HepG2 (cell line): ENCODE measurements at regions not wholly inside any gene's neighbourhood (a gene's known extent, or its start where the extent isn't known, plus 50 kb on each side); places are given as distances from the start of the nearest gene placed in this dataset.

Source experiments
- HCFC1 ChIP-seq: fragments of 150-350 bp; IDR thresholded peaks from 2 replicates; pipeline ENCODE4 v1.6.1; 2014; ENCODE audit warnings: low read depth, low read length
- HES4 ChIP-seq: sonication (generic); formaldehyde crosslinking; IDR thresholded peaks from 2 replicates; pipeline ENCODE4 v1.9.0; 2021; ENCODE audit warnings: mild to moderate bottlenecking, missing genetic modification reagents, borderline replicate concordance
- IKZF4 ChIP-seq: sonication (generic); formaldehyde crosslinking; IDR thresholded peaks from 2 replicates; pipeline ENCODE4 v1.5.1; 2020; ENCODE audit warnings: borderline replicate concordance, mild to moderate bottlenecking, low read depth, missing genetic modification reagents; ENCODE audit errors: not compliant biosample characterization
- ISX ChIP-seq: sonication (generic); formaldehyde crosslinking; conservative IDR thresholded peaks from 2 replicates; pipeline ENCODE4 v1.5.0; 2020; ENCODE audit warnings: missing genetic modification reagents
- KLF6 ChIP-seq: IDR thresholded peaks from 2 replicates; pipeline ENCODE4 v1.8.0; 2016; ENCODE audit warnings: missing biosample characterization, missing genetic modification reagents
- PAXIP1 ChIP-seq: sonication (generic); formaldehyde crosslinking; conservative IDR thresholded peaks from 2 replicates; pipeline ENCODE4 v1.4.0; 2020; ENCODE audit warnings: mild to moderate bottlenecking, missing genetic modification reagents, moderate library complexity
- PRMT3 ChIP-seq: sonication (generic); formaldehyde crosslinking; IDR thresholded peaks from 2 replicates; pipeline ENCODE4 v1.8.1; 2022; ENCODE audit warnings: low read depth, mild to moderate bottlenecking, moderate library complexity, missing genetic modification reagents, borderline replicate concordance
- SKIL ChIP-seq: sonication (generic); formaldehyde crosslinking; IDR thresholded peaks from 2 replicates; pipeline ENCODE4 v1.8.0; 2022; ENCODE audit warnings: missing genetic modification reagents, mild to moderate bottlenecking, moderate library complexity, borderline replicate concordance
- SP4 ChIP-seq: sonication (generic); formaldehyde crosslinking; IDR thresholded peaks from 2 replicates; pipeline ENCODE4 v1.8.1; 2023; ENCODE audit warnings: mild to moderate bottlenecking, missing genetic modification reagents
- ZNF432 ChIP-seq: sonication (generic); formaldehyde crosslinking; IDR thresholded peaks from 2 replicates; pipeline ENCODE4 v1.5.0; 2020; ENCODE audit warnings: missing genetic modification reagents, mild to moderate bottlenecking, borderline replicate concordance
- ZNF619 ChIP-seq: sonication (generic); formaldehyde crosslinking; IDR thresholded peaks from 2 replicates; pipeline ENCODE4 v1.4.0; 2020; ENCODE audit warnings: mild to moderate bottlenecking, missing genetic modification reagents
- ZNF747 ChIP-seq: sonication (generic); formaldehyde crosslinking; IDR thresholded peaks from 2 replicates; pipeline ENCODE4 v1.8.1; 2023; ENCODE audit warnings: missing genetic modification reagents, mild to moderate bottlenecking, borderline replicate concordance
- ZNF776 ChIP-seq: sonication (generic); formaldehyde crosslinking; IDR thresholded peaks from 2 replicates; pipeline ENCODE4 v1.4.0; 2020; ENCODE audit warnings: mild to moderate bottlenecking, missing genetic modification reagents
- ZNF777 ChIP-seq: sonication (generic); formaldehyde crosslinking; IDR thresholded peaks from 2 replicates; pipeline ENCODE4 v1.4.0; 2020; ENCODE audit warnings: missing genetic modification reagents
- ZNF891 ChIP-seq: sonication (generic); formaldehyde crosslinking; IDR thresholded peaks from 2 replicates; pipeline ENCODE4 v1.5.0; 2020; ENCODE audit warnings: mild to moderate bottlenecking, missing genetic modification reagents
- TF ChIP-seq, protein P1 (sequence below): sonication (generic); formaldehyde crosslinking; IDR thresholded peaks from 2 replicates; pipeline ENCODE4 v1.4.0; 2020; ENCODE audit warnings: missing genetic modification reagents, low read depth, mild to moderate bottlenecking, borderline replicate concordance
- TF ChIP-seq, protein P2 (sequence below): sonication (generic); formaldehyde crosslinking; conservative IDR thresholded peaks from 2 replicates; pipeline ENCODE4 v1.8.1; 2023; ENCODE audit warnings: missing genetic modification reagents
- TF ChIP-seq, protein P3 (sequence below): sonication (generic); formaldehyde crosslinking; IDR thresholded peaks from 2 replicates; pipeline ENCODE4 v1.8.0; 2022; ENCODE audit warnings: mild to moderate bottlenecking, missing genetic modification reagents; ENCODE audit not compliant: insufficient replicate concordance

DNA sequence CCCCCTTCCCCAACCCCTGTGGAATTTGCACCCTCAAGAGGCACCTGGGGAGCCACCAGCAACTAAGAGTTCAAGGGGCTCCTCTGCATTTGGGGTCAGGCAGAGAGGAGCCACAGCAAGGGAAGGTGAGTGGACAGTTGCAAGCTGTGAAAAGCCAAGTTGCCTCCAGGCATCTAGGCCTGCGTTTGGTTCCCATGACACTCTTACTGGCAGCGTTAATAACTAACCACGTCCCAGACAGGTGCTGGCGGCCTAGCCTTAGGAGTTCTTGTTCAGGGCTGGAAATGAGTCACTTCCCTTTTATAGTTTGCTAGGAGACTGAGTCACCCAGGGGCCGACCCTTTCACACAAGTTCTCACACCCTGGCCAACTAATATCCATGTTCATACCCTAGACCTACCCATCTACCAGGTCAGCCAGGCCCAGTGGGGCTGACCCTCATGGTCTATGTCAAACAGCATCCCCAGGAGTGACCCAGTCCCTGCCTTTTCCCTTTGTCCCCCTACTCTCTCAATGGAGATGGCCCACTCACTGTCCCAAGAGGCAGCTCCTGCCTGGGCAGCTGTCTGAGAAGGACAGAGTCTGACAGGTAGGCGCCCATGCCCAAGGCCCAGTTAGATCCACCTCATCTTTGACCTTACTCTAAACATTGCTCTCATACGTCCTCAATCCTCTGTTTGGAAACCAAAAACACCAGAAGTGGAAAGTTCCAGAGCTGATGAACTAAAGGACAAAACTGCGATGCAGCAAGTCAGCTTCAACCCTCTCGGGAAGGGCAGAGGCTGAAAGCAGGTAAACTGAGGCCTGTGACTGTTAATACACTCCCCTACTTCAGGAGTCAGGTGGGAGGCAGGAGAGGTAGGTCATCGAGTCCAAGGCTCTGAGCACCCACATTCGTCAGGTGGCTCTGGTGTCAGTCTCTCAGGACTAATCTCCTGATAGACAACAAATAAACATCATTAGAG, 300.6 kb downstream of the SOX9 start (continued):
- TF ChIP-seq, protein P1, sequence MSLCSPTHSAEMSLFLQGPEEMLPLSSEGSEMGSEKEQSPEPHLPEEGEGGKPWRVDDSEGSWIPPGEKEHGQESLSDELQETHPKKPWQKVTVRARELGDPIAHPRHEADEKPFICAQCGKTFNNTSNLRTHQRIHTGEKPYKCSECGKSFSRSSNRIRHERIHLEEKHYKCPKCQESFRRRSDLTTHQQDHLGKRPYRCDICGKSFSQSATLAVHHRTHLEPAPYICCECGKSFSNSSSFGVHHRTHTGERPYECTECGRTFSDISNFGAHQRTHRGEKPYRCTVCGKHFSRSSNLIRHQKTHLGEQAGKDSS (CRISPR knock-in tag), result peak; percentile 86
- TF ChIP-seq ZNF777 (no peak), SP4 (CRISPR knock-in tag) (no peak), KLF6 (CRISPR knock-in tag) (peak; percentile 54; the same call in 1 of the 2 replicates), HCFC1 (no peak), ISX (no peak), SKIL (CRISPR knock-in tag) (peak; percentile 83; the same call in 1 of the 2 replicates), ZNF747 (CRISPR knock-in tag) (peak; percentile 84; the same call in 1 of the 2 replicates), HES4 (CRISPR knock-in tag) (no peak), IKZF4 (CRISPR knock-in tag) (no peak), ZNF619 (CRISPR knock-in tag) (no peak), PAXIP1 (peak; percentile 88), ZNF891 (CRISPR knock-in tag) (peak; percentile 54; the same call in 1 of the 2 replicates), PRMT3 (CRISPR knock-in tag) (no peak), ZNF432 (no peak), ZNF776 (CRISPR knock-in tag) (peak; percentile 55; the same call in 1 of the 2 replicates)
- TF ChIP-seq, protein P2, sequence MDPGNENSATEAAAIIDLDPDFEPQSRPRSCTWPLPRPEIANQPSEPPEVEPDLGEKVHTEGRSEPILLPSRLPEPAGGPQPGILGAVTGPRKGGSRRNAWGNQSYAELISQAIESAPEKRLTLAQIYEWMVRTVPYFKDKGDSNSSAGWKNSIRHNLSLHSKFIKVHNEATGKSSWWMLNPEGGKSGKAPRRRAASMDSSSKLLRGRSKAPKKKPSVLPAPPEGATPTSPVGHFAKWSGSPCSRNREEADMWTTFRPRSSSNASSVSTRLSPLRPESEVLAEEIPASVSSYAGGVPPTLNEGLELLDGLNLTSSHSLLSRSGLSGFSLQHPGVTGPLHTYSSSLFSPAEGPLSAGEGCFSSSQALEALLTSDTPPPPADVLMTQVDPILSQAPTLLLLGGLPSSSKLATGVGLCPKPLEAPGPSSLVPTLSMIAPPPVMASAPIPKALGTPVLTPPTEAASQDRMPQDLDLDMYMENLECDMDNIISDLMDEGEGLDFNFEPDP (CRISPR knock-in tag), result no peak
- TF ChIP-seq, protein P3, sequence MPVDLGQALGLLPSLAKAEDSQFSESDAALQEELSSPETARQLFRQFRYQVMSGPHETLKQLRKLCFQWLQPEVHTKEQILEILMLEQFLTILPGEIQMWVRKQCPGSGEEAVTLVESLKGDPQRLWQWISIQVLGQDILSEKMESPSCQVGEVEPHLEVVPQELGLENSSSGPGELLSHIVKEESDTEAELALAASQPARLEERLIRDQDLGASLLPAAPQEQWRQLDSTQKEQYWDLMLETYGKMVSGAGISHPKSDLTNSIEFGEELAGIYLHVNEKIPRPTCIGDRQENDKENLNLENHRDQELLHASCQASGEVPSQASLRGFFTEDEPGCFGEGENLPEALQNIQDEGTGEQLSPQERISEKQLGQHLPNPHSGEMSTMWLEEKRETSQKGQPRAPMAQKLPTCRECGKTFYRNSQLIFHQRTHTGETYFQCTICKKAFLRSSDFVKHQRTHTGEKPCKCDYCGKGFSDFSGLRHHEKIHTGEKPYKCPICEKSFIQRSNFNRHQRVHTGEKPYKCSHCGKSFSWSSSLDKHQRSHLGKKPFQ (CRISPR knock-in tag), result peak; percentile 98
